Activated naive CD4-positive, alpha-beta T cell treated with anti-CD3 and anti-CD28 coated beads for 36 hours (primary cell): ENCODE measurements at regions not wholly inside any gene's neighbourhood (a gene's known extent, or its start where the extent isn't known, plus 50 kb on each side); places are given as distances from the start of the nearest gene placed in this dataset.

Experiments
- CTCF ChIA-PET: fragments of 350-600 bp; sonication (Branson Sonifier 250); formaldehyde crosslinking; loops from one replicate; lab custom pipeline; 2021; ENCODE audit warnings: antibody characterized with exemption; lab: Charles Lee
- DNase-seq: peaks from one replicate; pipeline ENCODE4 v3.0.0-alpha.2; 2020
- H3K27ac Mint-ChIP-seq: one replicate; pipeline ENCODE4 v1.8.0; 2021; ENCODE audit warnings: mild to moderate bottlenecking, mixed read lengths
- H3K27me3 Mint-ChIP-seq: one replicate; pipeline ENCODE4 v1.8.0; 2021; ENCODE audit warnings: low read depth, mixed read lengths
- H3K36me3 Mint-ChIP-seq: one replicate; pipeline ENCODE4 v1.8.0; 2021; ENCODE audit warnings: low read depth, mixed read lengths
- H3K4me1 Mint-ChIP-seq: one replicate; pipeline ENCODE4 v1.8.0; 2021; ENCODE audit warnings: low read depth, mixed read lengths
- H3K4me3 Mint-ChIP-seq: one replicate; pipeline ENCODE4 v1.8.0; 2021; ENCODE audit warnings: mild to moderate bottlenecking, moderate library complexity, mixed read lengths
- H3K9me3 Mint-ChIP-seq: one replicate; pipeline ENCODE4 v1.8.0; 2021; ENCODE audit warnings: mixed read lengths
- intact Hi-C: fragments of 100-400 bp; cut with micrococcal nuclease; formaldehyde crosslinking; loops from one replicate; pipeline ENCODE4 v1.15.1; 2023

GRCh38 chr10:131427901-131428300, 116.4 kb upstream of the TCERG1L start:
- Mint-ChIP-seq H3K36me3 (no peaks in the 10 kb centered on the region), H3K9me3 (no peaks in the 10 kb centered on the region), H3K4me1 (no peaks in the 10 kb centered on the region), H3K27me3 (peaks cover 10% of the 10 kb centered on the region), H3K4me3 (no peak overlapping the region), H3K27ac (no peak overlapping the region)
- no peak for DNase-seq
- CTCF ChIA-PET, result no interaction called here
- intact Hi-C loops, result no loop called here

- no peak for DNase-seq
- H3K9me3 Mint-ChIP-seq, result no peaks in the 10 kb centered on the region
- peaks cover 10% of the 10 kb centered on the region for H3K27me3 Mint-ChIP-seq
- no peaks in the 10 kb centered on the region for H3K36me3 Mint-ChIP-seq
- CTCF ChIA-PET, result no interaction called here
- no peak overlapping the region for H3K27ac Mint-ChIP-seq
- intact Hi-C loops, result no loop called here
- no peak overlapping the region for H3K4me3 Mint-ChIP-seq
- no peaks in the 10 kb centered on the region for H3K4me1 Mint-ChIP-seq
These were observed 117.6 kb upstream of the TCERG1L start for GRCh38 chr10:131429141-131429540.

GRCh38 chr10:131429942-131430341, 118.4 kb upstream of the TCERG1L start:
- intact Hi-C loops, result no loop called here
- CTCF ChIA-PET, result no interaction called here
- H3K9me3 Mint-ChIP-seq, result no peaks in the 10 kb centered on the region
- H3K4me1 Mint-ChIP-seq, result no peaks in the 10 kb centered on the region
- peaks cover 10% of the 10 kb centered on the region for H3K27me3 Mint-ChIP-seq
- H3K27ac Mint-ChIP-seq, result no peak overlapping the region
- no peaks in the 10 kb centered on the region for H3K36me3 Mint-ChIP-seq
- no peak overlapping the region for H3K4me3 Mint-ChIP-seq
- DNase-seq, result no peak

GRCh38 chr10:131430716-131431412, 119.3 kb upstream of the TCERG1L start:
- Mint-ChIP-seq H3K9me3 (no peaks in the 10 kb centered on the region), H3K4me1 (no peaks in the 10 kb centered on the region), H3K36me3 (no peaks in the 10 kb centered on the region), H3K27ac (no peak overlapping the region), H3K27me3 (peaks cover 10% of the 10 kb centered on the region), H3K4me3 (no peak overlapping the region)
- CTCF ChIA-PET, result interaction anchor here (0.7 kb wide), 1 partner anchor 16 kb away, joined by 3 read pairs; no protein-coding TSS in a partner anchor
- intact Hi-C loops, result no loop called here
- no peak for DNase-seq

- no peak overlapping the region for H3K27ac Mint-ChIP-seq
- intact Hi-C loops, result no loop called here
- peaks cover 10% of the 10 kb centered on the region for H3K27me3 Mint-ChIP-seq
- no peaks in the 10 kb centered on the region for H3K36me3 Mint-ChIP-seq
- no peaks in the 10 kb centered on the region for H3K4me1 Mint-ChIP-seq
- CTCF ChIA-PET, result no interaction called here
- H3K9me3 Mint-ChIP-seq, result no peaks in the 10 kb centered on the region
- no peak overlapping the region for H3K4me3 Mint-ChIP-seq
- DNase-seq, result no peak
These were observed 120.0 kb upstream of the TCERG1L start for GRCh38 chr10:131431533-131431932.

GRCh38 chr10:131431978-131432690, 120.6 kb upstream of the TCERG1L start:
- H3K36me3 Mint-ChIP-seq, result no peaks in the 10 kb centered on the region
- H3K9me3 Mint-ChIP-seq, result no peaks in the 10 kb centered on the region
- H3K27me3 Mint-ChIP-seq, result peaks cover 9% of the 10 kb centered on the region
- CTCF ChIA-PET, result no interaction called here
- H3K4me3 Mint-ChIP-seq, result no peak overlapping the region
- intact Hi-C loops, result no loop called here
- no peaks in the 10 kb centered on the region for H3K4me1 Mint-ChIP-seq
- H3K27ac Mint-ChIP-seq, result no peak overlapping the region
- no peak for DNase-seq

- Mint-ChIP-seq H3K27ac (no peak overlapping the region), H3K9me3 (no peaks in the 10 kb centered on the region), H3K36me3 (no peaks in the 10 kb centered on the region), H3K4me3 (no peak overlapping the region), H3K27me3 (peaks cover 6% of the 10 kb centered on the region), H3K4me1 (no peaks in the 10 kb centered on the region)
- intact Hi-C loops, result no loop called here
- CTCF ChIA-PET, result no interaction called here
- no peak for DNase-seq
These were observed 122.0 kb upstream of the TCERG1L start for GRCh38 chr10:131433568-131433967.

GRCh38 chr10:131435232-131435631, 123.7 kb upstream of the TCERG1L start:
- Mint-ChIP-seq H3K4me1 (no peaks in the 10 kb centered on the region), H3K4me3 (no peak overlapping the region), H3K9me3 (no peaks in the 10 kb centered on the region), H3K27me3 (peaks cover 6% of the 10 kb centered on the region), H3K36me3 (no peaks in the 10 kb centered on the region), H3K27ac (no peak overlapping the region)
- CTCF ChIA-PET, result no interaction called here
- intact Hi-C loops, result no loop called here
- no peak for DNase-seq

- no peak overlapping the region for H3K4me3 Mint-ChIP-seq
- no peaks in the 10 kb centered on the region for H3K36me3 Mint-ChIP-seq
- peaks cover 5% of the 10 kb centered on the region for H3K27me3 Mint-ChIP-seq
- intact Hi-C loops, result no loop called here
- CTCF ChIA-PET, result no interaction called here
- DNase-seq, result no peak
- no peaks in the 10 kb centered on the region for H3K4me1 Mint-ChIP-seq
- H3K9me3 Mint-ChIP-seq, result no peaks in the 10 kb centered on the region
- H3K27ac Mint-ChIP-seq, result no peak overlapping the region
These were observed 124.4 kb upstream of the TCERG1L start for GRCh38 chr10:131435760-131436457.

GRCh38 chr10:131436458-131436857, 124.9 kb upstream of the TCERG1L start:
- DNase-seq, result no peak
- CTCF ChIA-PET, result no interaction called here
- intact Hi-C loops, result no loop called here
- Mint-ChIP-seq H3K4me1 (no peaks in the 10 kb centered on the region), H3K4me3 (no peak overlapping the region), H3K27me3 (peaks cover 7% of the 10 kb centered on the region), H3K36me3 (no peaks in the 10 kb centered on the region), H3K9me3 (no peaks in the 10 kb centered on the region), H3K27ac (no peak overlapping the region)

- H3K9me3 Mint-ChIP-seq, result no peaks in the 10 kb centered on the region
- H3K36me3 Mint-ChIP-seq, result no peaks in the 10 kb centered on the region
- peaks cover 4% of the 10 kb centered on the region for H3K27me3 Mint-ChIP-seq
- no peak overlapping the region for H3K4me3 Mint-ChIP-seq
- no peaks in the 10 kb centered on the region for H3K4me1 Mint-ChIP-seq
- intact Hi-C loops, result no loop called here
- DNase-seq, result no peak
- CTCF ChIA-PET, result no interaction called here
- H3K27ac Mint-ChIP-seq, result no peak overlapping the region
These were observed 126.3 kb upstream of the TCERG1L start for GRCh38 chr10:131437556-131438475.

- H3K27me3 Mint-ChIP-seq, result peaks cover 4% of the 10 kb centered on the region
- CTCF ChIA-PET, result no interaction called here
- H3K9me3 Mint-ChIP-seq, result no peaks in the 10 kb centered on the region
- H3K4me1 Mint-ChIP-seq, result no peaks in the 10 kb centered on the region
- no peak for DNase-seq
- intact Hi-C loops, result no loop called here
- no peak overlapping the region for H3K4me3 Mint-ChIP-seq
- H3K36me3 Mint-ChIP-seq, result no peaks in the 10 kb centered on the region
- H3K27ac Mint-ChIP-seq, result no peak overlapping the region
These were observed 127.1 kb upstream of the TCERG1L start for GRCh38 chr10:131438665-131439064.
